ENCODE measurements at regions not wholly inside any gene's neighbourhood (a gene's known extent, or its start where the extent isn't known, plus 50 kb on each side); places are given as distances from the start of the nearest gene placed in this dataset.

- TF ChIP-seq ZFX (IDR thresholded peaks at IDR 0.05), result no peak
- TF ChIP-seq CTCF (conservative IDR thresholded peaks at IDR 0.05), result no peak
- no peak overlapping the region for H3K27ac ChIP-seq
Measured at GRCh38 chr4:178789279-178789678, 1347.0 kb upstream of the AGA start.

- no peak overlapping the region for H3K27ac ChIP-seq
- TF ChIP-seq ZFX (IDR thresholded peaks at IDR 0.05), result no peak
- no peak for TF ChIP-seq CTCF (conservative IDR thresholded peaks at IDR 0.05)
Measured at GRCh38 chr4:178799204-178799603, 1357.0 kb upstream of the AGA start.

GRCh38 chr4:178808106-178808505, 1365.9 kb upstream of the AGA start:
- H3K27ac ChIP-seq, result no peak overlapping the region
- TF ChIP-seq ZFX (IDR thresholded peaks at IDR 0.05), result no peak
- no peak for TF ChIP-seq CTCF (conservative IDR thresholded peaks at IDR 0.05)

- no peak overlapping the region for H3K27ac ChIP-seq
- TF ChIP-seq CTCF (conservative IDR thresholded peaks at IDR 0.05) (no peak), ZFX (IDR thresholded peaks at IDR 0.05) (no peak)
Measured at GRCh38 chr4:178809921-178810320, 1367.7 kb upstream of the AGA start.

GRCh38 chr4:178811356-178811755, 1369.1 kb upstream of the AGA start:
- TF ChIP-seq CTCF (conservative IDR thresholded peaks at IDR 0.05), result no peak
- TF ChIP-seq ZFX (IDR thresholded peaks at IDR 0.05), result no peak
- H3K27ac ChIP-seq, result no peak overlapping the region

- no peak overlapping the region for H3K27ac ChIP-seq
- TF ChIP-seq CTCF (conservative IDR thresholded peaks at IDR 0.05) (no peak), ZFX (IDR thresholded peaks at IDR 0.05) (no peak)
Measured at GRCh38 chr4:178812866-178813265, 1370.6 kb upstream of the AGA start.

GRCh38 chr4:178814908-178815307, 1372.7 kb upstream of the AGA start:
- no peak for TF ChIP-seq ZFX (IDR thresholded peaks at IDR 0.05)
- TF ChIP-seq CTCF (conservative IDR thresholded peaks at IDR 0.05), result no peak

More at GRCh38 chr4:178814908-178815307, 1372.7 kb upstream of the AGA start:
- no peak overlapping the region for H3K27ac ChIP-seq

All from C4-2B (cell line).